ENCODE measurements at regions not wholly inside any gene's neighbourhood (a gene's known extent, or its start where the extent isn't known, plus 50 kb on each side); places are given as distances from the start of the nearest gene placed in this dataset.

- TF ChIP-seq RCOR1 (IDR thresholded peaks at IDR 0.05; ENCODE audit: insufficient replicate concordance, low read length) (no peak), CTCF (conservative IDR thresholded peaks at IDR 0.05; ENCODE audit: low read depth, low read length) (no peak), POLR2A (IDR thresholded peaks at IDR 0.05; ENCODE audit: low read depth, low read length) (no peak), RAD21 (IDR thresholded peaks at IDR 0.05; ENCODE audit: low read length) (no peak), MXI1 (IDR thresholded peaks at IDR 0.05; ENCODE audit: borderline replicate concordance, low read depth, low read length) (no peak), SMC3 (IDR thresholded peaks at IDR 0.05; ENCODE audit: low read depth, low read length) (no peak), CEBPB (IDR thresholded peaks at IDR 0.05; ENCODE audit: low read depth, low read length) (no peak)
Observed at GRCh38 chr16:5333126-5333525, 235.5 kb upstream of the EEF2KMT start.
